ENCODE measurements at regions not wholly inside any gene's neighbourhood (a gene's known extent, or its start where the extent isn't known, plus 50 kb on each side); places are given as distances from the start of the nearest gene placed in this dataset.
A peak's percentile ranks its signal among the peaks of the same experiment; 100 is the strongest.

- no peak for DNase-seq
These were observed 60.4 kb downstream of the FOXI2 start for GRCh38 chr10:127797339-127797738.

- DNase-seq: no peak
These were observed 61.1 kb downstream of the FOXI2 start for GRCh38 chr10:127798111-127798510.

GRCh38 chr10:127801302-127801701 is 64.3 kb downstream of the FOXI2 start:
- no peak for DNase-seq

- DNase-seq: no peak
These were observed 65.6 kb downstream of the FOXI2 start for GRCh38 chr10:127802531-127803095.

DNA sequence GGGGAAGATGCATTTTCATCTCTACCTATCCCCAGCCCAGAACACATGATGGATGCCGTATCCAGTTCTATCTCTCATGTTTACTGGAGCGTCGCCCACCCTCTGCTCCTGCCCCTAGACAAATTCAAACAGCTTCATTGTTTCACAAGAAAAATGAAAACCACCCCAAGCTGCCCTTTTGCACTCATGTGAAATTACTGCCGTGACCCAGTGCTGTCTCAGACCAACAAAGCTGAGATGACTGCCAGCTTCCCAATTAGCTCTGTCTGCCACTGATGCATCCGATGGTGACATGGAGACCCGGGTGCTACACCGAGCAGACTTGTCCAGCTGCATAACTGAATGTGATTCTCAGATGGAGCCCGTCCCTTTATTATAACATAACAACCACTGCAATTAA is 67.7 kb downstream of the FOXI2 start:
- DNase-seq: no peak

DNA sequence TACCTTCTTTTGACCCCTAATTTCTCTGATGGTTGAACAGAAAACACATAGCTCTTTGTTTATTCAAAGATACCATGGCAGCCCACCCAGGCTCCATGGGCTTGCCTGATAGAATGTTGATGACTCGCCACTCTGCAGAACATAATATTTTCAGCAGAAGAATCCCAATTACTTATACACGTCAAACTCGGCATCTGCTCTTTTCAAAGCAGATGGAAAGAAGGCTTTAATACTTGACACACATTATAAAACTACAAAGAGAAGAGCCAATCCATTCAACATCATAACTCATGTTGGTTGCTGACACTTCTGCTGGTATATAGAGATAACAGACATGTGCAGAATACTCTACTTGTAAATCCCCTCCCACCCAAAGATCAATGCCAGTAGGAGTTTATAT is 69.0 kb downstream of the FOXI2 start:
- DNase-seq: no peak

DNA sequence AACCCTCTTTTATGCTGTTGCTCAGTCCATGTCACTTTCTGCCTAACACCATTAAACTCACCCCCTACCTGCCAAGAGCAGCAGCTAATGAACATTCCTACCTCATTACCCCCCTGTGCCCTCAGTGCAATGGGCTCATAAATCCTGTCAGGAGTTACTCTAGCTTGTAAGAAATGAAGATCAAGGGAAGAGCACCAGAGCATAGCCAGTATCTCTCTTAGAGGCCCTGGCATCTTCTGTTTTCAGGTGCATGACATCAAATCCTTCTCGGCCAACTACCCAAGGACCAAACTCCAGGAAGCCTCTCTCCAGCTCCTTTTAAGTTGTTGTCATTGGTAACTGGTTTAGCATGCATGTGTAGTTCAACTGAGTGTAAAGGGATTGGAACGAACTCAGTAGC is 75.1 kb downstream of the FOXI2 start:
- no peak for DNase-seq

GRCh38 chr10:127813290-127813689 is 76.3 kb downstream of the FOXI2 start:
- DNase-seq: peak; percentile 33

DNA sequence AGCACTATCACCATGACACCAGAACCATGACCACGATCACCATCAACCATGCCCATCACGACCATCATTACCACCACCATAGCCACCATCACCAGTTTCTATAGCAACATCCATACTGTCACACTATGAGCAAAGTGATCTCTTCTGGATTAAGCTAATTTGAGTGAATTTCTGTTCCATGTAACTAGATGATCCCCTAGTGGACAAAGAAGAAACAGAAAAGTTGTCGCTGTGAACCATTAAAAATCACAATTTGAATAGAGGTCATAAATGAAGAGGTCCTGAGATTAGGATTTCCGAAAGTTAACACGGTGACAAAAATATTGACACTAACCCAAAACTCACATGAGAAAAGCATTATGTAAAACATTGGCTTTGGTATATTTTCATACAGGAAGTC is 77.6 kb downstream of the CLRN3 start:
- no peak for DNase-seq

GRCh38 chr10:127824826-127825225 is 67.9 kb downstream of the CLRN3 start:
- DNase-seq: no peak

- no peak for DNase-seq
These were observed 66.5 kb downstream of the CLRN3 start for GRCh38 chr10:127826154-127826725.

- no peak for DNase-seq
These were observed 65.2 kb downstream of the CLRN3 start for GRCh38 chr10:127827354-127828140.
